ENCODE measurements at regions not wholly inside any gene's neighbourhood (a gene's known extent, or its start where the extent isn't known, plus 50 kb on each side); places are given as distances from the start of the nearest gene placed in this dataset.

DNA sequence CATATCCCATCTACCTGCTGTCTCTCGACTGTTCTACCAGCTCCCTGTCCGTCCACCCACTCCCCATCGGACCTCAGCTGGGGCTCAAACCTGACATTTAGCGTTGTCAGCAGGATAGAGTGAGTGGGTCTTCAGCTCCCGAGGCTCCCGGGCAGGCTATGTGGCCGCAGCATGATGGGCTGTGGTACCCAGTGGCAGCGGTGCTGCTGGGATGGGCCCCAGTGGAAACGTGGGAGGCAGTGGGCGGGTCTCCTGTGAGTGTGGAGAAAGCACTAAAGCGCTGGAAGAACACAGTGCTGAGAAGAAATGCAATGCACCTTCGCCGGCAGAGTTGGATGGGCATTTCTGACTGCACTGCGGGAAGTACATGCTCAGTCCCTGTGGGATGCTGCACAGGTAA lies 204.8 kb upstream of the SYT4 start:
- DNase-seq (ENCODE audit: low read depth, low spot score), result no peak

DNA sequence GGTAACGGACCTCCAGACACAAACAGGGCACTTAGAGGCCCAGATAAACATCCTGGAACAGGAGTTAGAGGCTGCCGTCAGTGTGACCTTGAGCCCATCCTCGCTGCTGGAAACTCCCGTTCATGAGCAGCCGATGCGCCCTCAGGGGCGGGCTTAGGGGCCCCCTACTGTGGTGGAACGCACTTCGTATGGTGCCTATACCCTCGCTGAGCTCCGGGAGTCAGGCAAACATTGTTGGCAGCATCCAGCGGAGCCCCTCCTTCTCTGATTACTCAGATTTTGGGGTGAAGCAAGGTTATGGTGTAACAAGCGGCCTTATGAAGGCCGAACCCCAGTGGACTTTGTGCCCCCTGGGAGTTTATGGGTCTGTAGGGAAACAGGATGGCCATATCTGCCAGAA lies 205.3 kb upstream of the SYT4 start:
- DNase-seq (ENCODE audit: low read depth, low spot score), result no peak

DNA sequence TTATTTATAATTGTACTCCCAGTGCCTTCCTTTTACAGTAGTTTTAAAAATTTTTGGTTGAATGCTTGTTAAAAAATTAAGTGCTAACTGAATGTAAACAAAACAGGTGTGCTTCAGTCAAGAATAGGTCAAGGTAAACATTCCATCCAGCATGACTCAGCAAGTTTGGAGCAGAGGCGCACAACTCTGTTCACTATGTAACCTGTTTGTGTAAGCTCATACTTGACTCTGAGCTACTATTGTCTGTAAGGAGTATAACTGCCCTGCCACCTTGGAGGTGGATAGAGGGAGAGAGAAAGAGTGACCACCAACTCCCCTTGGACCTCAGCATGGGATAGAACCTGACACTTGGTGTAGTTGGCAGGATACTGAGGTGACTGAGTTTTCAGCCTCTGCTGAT lies 207.4 kb upstream of the SYT4 start:
- DNase-seq (ENCODE audit: low read depth, low spot score), result no peak

DNA sequence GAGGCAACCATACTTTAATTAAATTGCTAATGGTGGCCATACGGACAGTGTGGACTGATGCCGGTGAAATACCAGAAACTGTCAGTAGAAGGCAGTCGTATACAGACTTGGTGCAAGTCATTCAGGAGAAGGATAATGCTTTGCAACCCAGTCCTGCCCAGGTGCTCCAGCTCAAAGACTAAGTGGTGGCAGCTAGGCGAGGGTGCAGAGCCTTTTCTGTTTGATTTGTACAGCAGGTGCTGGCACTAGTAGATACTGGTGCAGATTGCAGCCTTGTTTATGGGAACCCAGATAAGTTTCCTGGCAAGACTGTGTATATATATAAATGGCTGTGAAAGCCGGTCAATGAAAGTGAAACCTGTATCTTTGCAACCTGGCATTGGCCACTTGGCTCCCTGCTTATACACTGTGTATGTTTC lies 208.3 kb upstream of the SYT4 start:
- DNase-seq (ENCODE audit: low read depth, low spot score), result no peak

DNA sequence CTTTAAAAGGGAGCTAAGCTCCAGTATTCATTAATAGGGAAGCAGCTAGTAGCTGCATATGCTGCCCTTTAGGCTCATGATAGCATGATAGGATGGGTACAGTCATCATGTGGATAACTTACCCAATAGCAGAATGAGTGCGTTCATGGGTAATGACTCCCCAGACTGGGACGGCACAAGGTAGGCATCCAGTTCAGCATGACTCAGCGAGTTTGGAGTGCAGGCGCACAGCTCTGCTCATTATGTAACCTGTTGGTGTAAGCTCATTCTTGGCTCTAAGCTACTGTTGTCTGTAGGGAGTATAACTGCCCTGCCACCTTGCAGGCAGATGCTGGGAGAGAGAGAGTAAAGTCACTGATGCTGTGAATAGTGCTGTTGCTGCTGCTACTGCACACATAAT lies 209.2 kb upstream of the SYT4 start:
- no peak for DNase-seq (ENCODE audit: low read depth, low spot score)

DNA sequence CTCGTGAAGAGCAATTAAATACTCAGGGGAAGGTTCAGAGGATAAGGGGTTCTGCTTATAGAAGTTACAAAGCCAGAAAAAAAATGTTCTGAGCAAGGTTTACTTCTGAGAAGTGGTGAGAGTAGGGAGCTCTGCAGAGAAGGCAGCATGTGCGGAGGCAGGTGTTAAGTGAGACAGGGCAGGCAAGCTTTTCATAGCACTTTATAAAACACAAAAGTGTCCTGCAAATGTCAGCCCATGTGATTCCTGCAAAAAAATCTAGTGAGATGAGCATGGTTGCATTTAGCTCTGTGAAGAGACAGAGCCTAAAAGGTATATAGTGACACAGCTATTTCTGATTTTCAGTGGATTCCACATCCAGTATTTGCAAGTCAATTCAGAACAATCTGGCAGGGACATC lies 223.8 kb upstream of the SYT4 start:
- no peak for DNase-seq (ENCODE audit: low read depth, low spot score)

DNA sequence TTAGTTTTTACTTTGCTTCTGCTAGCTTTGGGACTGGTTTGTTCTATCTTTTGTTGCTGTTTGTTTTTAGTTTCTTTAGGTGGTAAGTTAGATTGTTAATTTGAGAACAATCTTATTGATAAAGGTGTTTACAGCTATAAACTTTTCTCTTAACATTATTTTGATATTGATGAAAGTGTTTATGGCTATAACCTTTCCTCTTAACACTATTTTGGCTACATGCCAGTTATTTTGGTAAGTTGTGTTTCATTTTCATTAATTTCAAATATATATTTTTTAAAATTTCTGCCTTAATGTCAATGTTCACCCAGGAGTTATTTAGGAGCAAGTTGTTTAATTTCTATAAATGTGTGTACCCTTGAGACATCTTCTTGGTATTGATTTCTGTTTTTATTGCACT lies 229.6 kb upstream of the SYT4 start:
- DNase-seq (ENCODE audit: low read depth, low spot score), result no peak

DNA sequence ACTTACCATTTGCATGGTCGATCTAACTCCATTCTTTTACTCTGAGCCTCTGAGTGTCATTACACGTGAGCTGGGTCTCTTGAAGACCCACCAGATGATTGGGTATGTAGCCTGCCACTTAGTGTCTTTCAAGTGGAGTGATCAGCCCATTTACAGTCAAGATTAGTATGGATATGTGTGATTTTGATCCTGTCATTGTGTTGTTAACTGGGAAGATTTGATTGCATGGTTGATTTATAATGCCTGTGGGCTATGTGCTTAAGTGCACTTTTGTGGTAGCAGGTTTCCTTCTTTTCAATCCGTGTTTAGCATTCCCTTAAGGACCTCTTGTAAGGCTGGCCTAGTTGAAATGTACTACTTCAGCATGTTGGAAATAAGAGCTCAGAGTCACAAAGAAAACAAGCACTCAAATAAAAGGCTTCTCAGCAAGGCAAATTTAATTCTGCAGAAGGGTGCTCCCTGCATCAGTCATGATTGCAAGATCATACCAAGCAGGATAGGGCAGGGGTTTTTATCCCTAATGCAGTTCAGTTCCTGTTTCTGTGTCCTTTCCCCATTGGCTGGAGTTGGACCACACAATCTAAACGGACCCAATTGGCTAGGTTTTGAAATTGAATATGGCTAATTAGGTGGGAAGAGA lies 230.7 kb upstream of the SYT4 start:
- DNase-seq (ENCODE audit: low read depth, low spot score), result no peak

DNA sequence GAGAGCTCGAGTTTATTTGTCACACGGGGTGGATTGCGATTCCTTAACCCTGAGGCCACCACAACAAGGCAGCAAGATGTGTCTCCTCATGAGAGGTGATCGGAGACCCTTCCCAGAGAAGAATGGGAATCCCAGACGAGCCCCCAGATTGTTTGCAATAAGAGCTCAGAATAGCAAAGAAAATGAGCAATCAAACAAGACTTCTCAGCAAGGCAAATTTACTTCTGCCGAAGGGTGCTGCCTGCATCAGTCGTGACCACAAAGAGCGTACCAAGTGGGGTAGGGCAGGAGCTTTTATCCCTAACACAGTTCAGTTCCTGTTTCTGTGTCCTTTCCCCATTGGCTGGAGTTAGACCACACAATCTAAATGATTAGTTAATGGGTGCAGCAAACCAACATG lies 237.5 kb upstream of the SYT4 start:
- DNase-seq (ENCODE audit: low read depth, low spot score), result no peak

DNA sequence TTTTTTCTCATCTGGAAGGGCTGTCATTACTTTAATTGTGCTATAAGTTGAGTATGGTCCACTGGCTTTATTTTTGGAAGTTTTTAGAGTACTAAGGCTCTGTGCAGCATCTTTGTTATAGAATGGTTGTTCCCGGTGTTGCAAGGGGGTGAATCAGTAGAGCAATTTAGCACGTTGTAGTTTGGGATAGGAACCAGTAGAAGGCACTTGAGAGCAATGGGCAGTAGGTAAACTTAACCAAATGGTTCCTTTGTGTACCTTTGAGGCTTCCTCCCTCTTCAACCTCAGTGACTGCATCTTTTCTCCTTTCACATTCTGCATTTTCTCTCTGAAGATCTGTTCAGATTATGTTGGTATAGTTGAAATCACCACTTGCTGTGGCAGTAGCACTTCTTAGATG lies 238.2 kb upstream of the SYT4 start:
- DNase-seq (ENCODE audit: low read depth, low spot score), result no peak

DNA sequence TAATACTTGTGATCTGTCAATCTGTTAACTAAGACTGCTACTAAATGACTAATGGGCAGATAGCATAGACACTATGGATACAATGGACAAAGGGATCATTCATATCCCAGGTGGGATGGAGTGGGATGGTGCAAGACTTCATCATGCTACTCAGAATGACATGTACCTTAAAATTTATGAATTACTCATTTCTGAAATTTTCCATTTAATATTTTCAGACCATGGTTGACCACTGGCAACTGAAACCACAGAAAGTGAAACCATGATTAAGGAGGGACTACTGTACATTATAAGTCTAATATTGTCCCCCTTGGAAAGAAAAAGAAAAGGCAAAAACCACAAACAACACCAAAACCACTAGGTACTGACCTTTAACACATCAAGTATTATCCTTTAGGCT lies 247.0 kb upstream of the SYT4 start:
- no peak for DNase-seq (ENCODE audit: low read depth, low spot score)

DNA sequence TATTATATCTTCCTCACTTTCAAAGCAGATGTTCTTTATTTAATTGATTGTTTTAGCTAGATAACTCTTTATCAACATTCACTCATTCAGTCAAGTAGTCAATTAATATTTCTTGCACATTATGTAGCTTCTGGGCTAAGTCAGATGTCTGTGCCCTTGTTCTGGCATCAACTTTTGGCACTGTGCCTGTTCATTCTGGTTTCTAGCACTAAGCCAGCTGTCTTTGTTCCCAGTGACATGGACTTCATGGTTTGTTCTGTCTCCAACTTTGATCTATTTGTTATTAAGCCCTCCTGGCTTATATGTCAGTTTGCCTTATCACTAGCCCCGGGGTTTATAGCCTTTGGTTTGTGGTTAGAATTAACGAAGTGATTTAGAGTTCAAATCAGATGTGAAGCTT lies 247.9 kb upstream of the SYT4 start:
- DNase-seq (ENCODE audit: low read depth, low spot score), result no peak

DNA sequence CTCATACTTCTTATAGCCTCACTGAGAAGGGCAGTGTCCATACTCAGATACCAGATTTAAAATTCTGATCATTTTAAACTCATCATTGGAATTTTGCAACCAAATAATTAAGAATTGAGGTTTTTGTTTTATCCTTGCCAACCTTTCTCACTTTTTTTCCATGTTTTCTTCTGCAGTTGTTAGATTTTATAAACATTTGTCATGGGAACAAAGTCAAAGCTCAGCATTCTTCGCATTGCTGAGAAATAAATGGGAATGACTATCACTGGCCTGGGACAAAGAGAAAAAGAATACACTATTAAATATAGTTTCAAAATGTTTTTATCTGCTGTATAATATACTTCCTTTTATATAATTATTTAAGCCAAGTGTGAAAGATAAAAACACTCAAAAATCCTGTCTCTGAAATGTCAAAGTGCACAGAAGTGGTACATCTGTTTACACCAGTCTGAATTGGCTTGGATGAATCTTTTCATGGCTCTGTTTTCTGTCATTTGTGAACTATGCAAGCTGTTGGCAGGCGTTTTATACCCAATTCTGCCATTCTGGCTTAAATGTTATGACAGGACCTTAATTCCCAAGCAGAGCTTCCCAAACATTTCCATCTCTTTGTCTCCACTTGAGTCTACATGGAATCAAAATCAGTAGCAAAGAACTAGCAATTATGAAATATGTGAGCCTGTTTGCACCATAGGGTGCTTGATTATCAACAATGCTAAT lies 249.3 kb upstream of the SYT4 start:
- DNase-seq (ENCODE audit: low read depth, low spot score), result no peak

DNA sequence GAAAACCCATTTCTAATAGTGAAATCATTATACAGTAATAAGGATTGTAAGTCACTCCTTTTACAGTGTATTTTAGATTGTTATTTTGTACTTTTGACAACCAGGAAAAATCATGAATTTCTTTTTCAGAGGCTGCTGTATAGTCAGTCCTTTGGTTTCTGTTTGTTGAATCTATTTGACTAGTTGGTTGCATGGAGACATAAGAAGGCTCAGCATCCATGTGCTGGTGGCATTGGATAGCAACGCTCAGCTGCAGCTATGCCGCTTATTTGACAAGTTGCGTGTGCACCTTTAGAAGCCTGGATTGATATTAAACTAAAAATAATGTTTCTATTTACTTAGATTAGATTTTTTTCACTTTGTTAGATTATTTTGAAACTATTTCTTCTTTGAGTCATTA lies 254.1 kb upstream of the SYT4 start:
- DNase-seq (ENCODE audit: low read depth, low spot score), result no peak

DNA sequence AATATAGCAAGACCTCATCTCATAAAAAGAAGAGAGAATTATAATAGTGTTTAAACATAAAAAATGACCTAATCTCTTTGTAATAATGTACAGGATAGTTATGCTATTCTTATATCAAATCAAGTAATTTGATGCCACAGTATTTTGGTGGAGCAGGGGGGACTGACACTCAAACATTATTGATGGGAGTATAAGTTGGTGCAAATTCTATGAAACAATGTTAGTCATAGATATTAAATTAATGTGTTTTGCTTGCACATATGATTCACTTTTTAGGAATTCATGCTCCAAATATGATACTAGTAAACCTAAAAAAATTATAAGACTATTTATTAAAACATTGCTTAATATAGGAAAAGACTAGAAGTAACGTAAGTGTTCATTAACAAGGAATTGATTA lies 256.1 kb upstream of the SYT4 start:
- no peak for DNase-seq (ENCODE audit: low read depth, low spot score)

DNA sequence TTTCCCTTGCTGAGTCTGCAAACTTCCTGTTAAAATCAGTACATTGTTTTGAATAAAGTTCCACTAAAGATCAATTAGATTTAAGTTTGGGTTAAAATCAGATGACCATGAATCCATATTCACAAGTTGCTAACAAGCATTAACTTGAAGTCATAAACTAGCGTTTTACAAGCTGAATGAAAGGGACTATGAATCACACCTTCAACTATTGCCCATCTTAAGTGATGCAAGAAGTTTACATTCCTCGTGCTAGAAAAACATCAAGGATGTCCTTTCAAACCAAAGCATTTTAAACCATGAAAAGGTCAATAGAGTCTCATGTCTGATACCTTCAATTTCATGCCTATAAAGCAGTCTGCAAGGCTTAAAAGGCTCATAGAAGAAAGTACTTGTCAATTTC lies 257.2 kb upstream of the SYT4 start:
- DNase-seq (ENCODE audit: low read depth, low spot score), result no peak

DNA sequence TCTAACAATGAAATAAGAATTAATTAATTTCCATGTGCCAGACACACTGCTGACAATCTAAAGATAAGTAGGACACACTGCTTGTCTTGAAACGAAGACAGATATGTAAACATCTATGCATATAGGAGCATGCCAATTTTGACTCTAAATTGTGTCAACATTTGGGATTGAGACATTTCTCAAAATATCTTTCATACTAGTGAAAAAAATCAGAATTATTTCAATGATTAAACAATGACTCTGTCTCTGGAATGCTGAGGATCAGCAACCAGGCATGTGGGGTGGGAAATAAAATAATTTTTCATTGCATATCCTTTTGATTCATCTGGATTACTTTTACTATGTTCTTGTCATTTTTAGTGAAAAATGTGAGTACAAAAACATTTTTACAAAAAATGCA lies 262.6 kb upstream of the SYT4 start:
- DNase-seq (ENCODE audit: low read depth, low spot score), result no peak

DNA sequence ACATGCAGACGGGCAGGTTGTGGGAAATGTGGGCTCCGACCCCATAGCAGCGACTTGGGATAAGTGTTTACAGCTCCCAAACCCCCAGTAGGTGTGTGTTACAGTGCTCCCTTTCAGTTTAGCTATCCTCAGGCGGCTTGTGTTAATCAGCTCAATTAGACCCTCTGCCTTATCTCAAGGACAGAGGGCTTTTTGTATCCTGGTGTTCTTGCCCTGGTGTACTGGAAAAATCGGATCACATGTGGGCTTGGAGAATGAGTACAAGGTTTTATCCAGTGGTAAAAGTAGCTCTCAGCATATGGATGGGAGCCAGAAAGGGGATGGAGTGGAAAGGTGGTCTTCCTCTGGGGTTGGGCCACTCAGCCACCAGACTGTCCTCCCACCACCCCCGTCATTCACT lies 264.7 kb upstream of the SYT4 start:
- DNase-seq (ENCODE audit: low read depth, low spot score), result no peak

DNA sequence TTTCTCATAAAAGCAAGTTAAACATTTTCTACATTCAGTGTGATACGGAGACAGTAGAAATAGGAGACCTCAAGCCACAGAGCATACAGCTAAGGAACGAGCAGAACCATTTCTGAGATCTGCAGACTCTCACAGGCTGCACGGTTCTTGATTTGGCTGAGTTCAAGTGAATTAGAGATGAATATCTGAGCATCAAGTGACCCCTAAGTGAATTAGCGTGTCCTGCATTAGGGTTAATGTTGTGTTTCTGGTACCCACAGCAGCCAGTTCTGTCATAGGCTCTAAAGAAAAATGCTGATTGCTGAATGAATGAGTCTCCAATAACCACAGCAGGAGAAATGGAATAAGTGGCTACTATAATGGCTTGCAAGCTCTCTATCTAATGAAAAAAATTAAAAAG lies 265.9 kb upstream of the SYT4 start:
- DNase-seq (ENCODE audit: low read depth, low spot score), result no peak

DNA sequence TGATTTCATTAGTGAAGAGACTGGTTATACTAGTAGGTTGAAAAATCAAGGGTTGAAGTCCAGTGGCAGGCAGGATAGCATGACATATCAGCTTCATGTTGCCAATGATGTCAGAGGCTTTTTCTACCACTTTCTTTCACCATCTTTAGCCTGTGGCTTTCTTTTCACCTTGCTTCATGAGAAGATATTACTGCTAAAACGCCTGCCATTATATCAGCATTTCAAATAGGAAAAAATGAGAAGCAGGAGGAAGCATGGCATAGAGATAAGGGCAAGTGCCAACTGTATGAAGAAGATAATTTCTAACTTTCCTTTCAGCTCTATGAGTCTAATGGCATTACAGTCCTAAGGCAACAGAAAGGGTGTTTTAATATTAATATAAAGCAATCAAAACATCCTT lies 270.2 kb upstream of the SYT4 start:
- no peak for DNase-seq (ENCODE audit: low read depth, low spot score)

DNA sequence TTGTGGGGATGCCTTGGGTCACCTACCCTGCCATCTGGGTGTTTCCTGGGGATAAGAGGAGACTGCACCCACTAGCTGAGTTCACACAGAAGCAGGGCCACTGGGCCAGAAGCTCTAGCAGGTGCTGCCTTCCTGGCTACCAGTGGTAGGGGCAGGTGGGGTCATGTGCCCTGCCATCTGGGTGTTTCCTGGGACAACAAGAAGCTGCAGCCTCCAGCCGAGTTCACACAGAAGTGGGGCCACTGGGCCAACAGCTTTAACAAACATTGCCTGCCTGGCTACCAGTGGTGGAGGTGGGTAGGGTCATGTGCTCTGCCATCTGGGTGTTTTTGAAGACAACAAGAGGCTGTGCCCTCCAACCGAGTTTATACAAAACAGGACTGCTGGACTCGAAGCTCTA lies 282.2 kb upstream of the SYT4 start:
- no peak for DNase-seq (ENCODE audit: low read depth, low spot score)

DNA sequence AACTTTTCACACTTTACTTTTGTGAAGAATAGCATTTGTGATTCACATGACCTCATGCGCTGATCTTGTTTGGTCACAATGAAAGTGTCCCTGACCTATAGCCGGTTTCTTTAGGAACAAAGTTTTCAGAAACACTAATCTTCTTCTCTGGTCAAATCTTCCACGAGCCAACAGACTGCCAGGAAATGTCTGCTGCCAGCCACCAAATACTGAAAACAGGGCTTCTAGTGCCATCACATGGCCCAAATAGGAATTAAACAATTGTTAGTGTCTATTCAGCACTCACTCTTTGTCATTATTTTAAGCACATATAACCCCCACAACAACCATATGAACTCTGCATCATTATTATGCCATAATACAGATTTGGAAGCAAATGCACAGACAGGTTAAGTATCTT lies 286.5 kb upstream of the SYT4 start:
- no peak for DNase-seq (ENCODE audit: low read depth, low spot score)

DNA sequence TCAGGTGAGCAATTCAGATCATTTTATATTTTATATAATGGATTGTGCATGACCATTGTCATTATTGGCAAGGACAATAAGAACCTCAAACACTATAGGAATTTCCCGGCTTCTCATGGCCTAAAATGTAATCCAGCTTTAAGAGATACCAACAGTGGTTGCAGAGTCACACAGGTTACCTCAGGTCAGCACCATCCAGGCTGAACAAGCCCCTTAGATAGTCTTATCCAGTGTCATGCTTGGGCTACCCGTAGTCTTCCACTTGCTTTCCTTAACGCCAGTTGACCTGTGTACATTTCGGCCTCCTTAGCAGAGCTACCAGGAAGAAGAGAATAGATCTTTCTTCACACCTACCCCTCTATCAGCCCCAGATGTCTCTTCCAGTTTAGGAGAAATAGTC lies 293.3 kb upstream of the SYT4 start:
- DNase-seq (ENCODE audit: low read depth, low spot score), result no peak
